ENCODE measurements at regions not wholly inside any gene's neighbourhood (a gene's known extent, or its start where the extent isn't known, plus 50 kb on each side); places are given as distances from the start of the nearest gene placed in this dataset.

GRCh38 chr2:126513033-126513432 is 142.9 kb upstream of the GYPC start:
- TF ChIP-seq POLR2A (IDR thresholded peaks at IDR 0.05) (no peak), CTCF (IDR thresholded peaks at IDR 0.05) (no peak), EP300 (IDR thresholded peaks at IDR 0.05) (no peak)

Measured in stomach (tissue), 4 donors.